ENCODE measurements at regions not wholly inside any gene's neighbourhood (a gene's known extent, or its start where the extent isn't known, plus 50 kb on each side); places are given as distances from the start of the nearest gene placed in this dataset.

- 0 out of 2 replicates have a peak, but pooled peaks have one; percentile 34 for TF ChIP-seq ERF (CRISPR knock-in tag; IDR thresholded peaks at IDR 0.05)
- no peak for TF ChIP-seq NFIC (IDR thresholded peaks at IDR 0.05; ENCODE audit: low read length)
- no peak for TF ChIP-seq POLR2A (IDR thresholded peaks at IDR 0.05; ENCODE audit: insufficient read depth in 1 of 2, low read depth in 2 of 2, low read length in 2 of 2)
- TF ChIP-seq ZNF883 (CRISPR knock-in tag; IDR thresholded peaks at IDR 0.05; ENCODE audit: not compliant biosample characterization), result no peak
- TF ChIP-seq KDM6A (CRISPR knock-in tag; IDR thresholded peaks at IDR 0.05; ENCODE audit: low read depth), result no peak
- TF ChIP-seq ZNF878 (CRISPR knock-in tag; IDR thresholded peaks at IDR 0.05), result 0 out of 2 replicates have a peak, but pooled peaks have one; percentile 37
- 0 out of 2 replicates have a peak, but pooled peaks have one; percentile 69 for TF ChIP-seq ZNF644 (CRISPR knock-in tag; IDR thresholded peaks at IDR 0.05; ENCODE audit: low read depth)
- TF ChIP-seq TEAD3 (CRISPR knock-in tag; optimal IDR thresholded peaks at IDR 0.05; ENCODE audit: borderline replicate concordance), result peak; percentile 95
- TF ChIP-seq, protein P1, sequence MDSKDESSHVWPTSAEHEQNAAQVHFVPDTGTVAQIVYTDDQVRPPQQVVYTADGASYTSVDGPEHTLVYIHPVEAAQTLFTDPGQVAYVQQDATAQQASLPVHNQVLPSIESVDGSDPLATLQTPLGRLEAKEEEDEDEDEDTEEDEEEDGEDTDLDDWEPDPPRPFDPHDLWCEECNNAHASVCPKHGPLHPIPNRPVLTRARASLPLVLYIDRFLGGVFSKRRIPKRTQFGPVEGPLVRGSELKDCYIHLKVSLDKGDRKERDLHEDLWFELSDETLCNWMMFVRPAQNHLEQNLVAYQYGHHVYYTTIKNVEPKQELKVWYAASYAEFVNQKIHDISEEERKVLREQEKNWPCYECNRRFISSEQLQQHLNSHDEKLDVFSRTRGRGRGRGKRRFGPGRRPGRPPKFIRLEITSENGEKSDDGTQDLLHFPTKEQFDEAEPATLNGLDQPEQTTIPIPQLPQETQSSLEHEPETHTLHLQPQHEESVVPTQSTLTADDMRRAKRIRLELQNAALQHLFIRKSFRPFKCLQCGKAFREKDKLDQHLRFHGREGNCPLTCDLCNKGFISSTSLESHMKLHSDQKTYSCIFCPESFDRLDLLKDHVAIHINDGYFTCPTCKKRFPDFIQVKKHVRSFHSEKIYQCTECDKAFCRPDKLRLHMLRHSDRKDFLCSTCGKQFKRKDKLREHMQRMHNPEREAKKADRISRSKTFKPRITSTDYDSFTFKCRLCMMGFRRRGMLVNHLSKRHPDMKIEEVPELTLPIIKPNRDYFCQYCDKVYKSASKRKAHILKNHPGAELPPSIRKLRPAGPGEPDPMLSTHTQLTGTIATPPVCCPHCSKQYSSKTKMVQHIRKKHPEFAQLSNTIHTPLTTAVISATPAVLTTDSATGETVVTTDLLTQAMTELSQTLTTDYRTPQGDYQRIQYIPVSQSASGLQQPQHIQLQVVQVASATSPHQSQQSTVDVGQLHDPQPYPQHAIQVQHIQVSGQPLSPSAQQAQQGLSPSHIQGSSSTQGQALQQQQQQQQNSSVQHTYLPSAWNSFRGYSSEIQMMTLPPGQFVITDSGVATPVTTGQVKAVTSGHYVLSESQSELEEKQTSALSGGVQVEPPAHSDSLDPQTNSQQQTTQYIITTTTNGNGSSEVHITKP (CRISPR knock-in tag; IDR thresholded peaks at IDR 0.05; ENCODE audit: low read depth), result no peak
- 0 out of 2 replicates have a peak, but pooled peaks have one; percentile 35 for TF ChIP-seq KAT8 (CRISPR knock-in tag; IDR thresholded peaks at IDR 0.05)
- TF ChIP-seq SRSF1 (optimal IDR thresholded peaks at IDR 0.05; ENCODE audit: low read depth, low read length), result no peak
- no peak for TF ChIP-seq RCOR2 (CRISPR knock-in tag; IDR thresholded peaks at IDR 0.05)
- no peak for TF ChIP-seq RFX3 (CRISPR knock-in tag; IDR thresholded peaks at IDR 0.05)
- no peak for TF ChIP-seq NFRKB (IDR thresholded peaks at IDR 0.05)
These were observed 83.1 kb downstream of the VEGFA start (continued) for GRCh38 chr6:43853066-43853650.
